OCI-LY1 (cell line): ENCODE measurements at regions not wholly inside any gene's neighbourhood (a gene's known extent, or its start where the extent isn't known, plus 50 kb on each side); places are given as distances from the start of the nearest gene placed in this dataset.

Source experiments
- EZH2 ChIP-seq: fragments of 200-600 bp; sonication (generic), shearing (Covaris generic); IDR thresholded peaks from 2 replicates; pipeline ENCODE4 v1.8.0; 2017; ENCODE audit warnings: borderline replicate concordance, mixed run types, mild to moderate bottlenecking, antibody characterized with exemption, low read length, moderate library complexity, mixed read lengths
- TF ChIP-seq, protein P1 (sequence below): fragments of 200-600 bp; sonication (generic), shearing (Covaris generic); IDR thresholded peaks from 2 replicates; pipeline ENCODE4 v1.5.1; 2017; ENCODE audit warnings: mild to moderate bottlenecking, antibody characterized with exemption, low read length, moderate library complexity, mixed read lengths

- TF ChIP-seq, protein P1, sequence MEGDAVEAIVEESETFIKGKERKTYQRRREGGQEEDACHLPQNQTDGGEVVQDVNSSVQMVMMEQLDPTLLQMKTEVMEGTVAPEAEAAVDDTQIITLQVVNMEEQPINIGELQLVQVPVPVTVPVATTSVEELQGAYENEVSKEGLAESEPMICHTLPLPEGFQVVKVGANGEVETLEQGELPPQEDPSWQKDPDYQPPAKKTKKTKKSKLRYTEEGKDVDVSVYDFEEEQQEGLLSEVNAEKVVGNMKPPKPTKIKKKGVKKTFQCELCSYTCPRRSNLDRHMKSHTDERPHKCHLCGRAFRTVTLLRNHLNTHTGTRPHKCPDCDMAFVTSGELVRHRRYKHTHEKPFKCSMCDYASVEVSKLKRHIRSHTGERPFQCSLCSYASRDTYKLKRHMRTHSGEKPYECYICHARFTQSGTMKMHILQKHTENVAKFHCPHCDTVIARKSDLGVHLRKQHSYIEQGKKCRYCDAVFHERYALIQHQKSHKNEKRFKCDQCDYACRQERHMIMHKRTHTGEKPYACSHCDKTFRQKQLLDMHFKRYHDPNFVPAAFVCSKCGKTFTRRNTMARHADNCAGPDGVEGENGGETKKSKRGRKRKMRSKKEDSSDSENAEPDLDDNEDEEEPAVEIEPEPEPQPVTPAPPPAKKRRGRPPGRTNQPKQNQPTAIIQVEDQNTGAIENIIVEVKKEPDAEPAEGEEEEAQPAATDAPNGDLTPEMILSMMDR, result no peak
- TF ChIP-seq EZH2, result no peak
Observed at GRCh38 chr12:39071611-39072010, 166.2 kb upstream of the CPNE8 start.
